Keratinocyte (primary cell): ENCODE measurements at regions not wholly inside any gene's neighbourhood (a gene's known extent, or its start where the extent isn't known, plus 50 kb on each side); places are given as distances from the start of the nearest gene placed in this dataset.

Experiments
- DNase-seq: peaks from one replicate; pipeline ENCODE4 v3.0.0-alpha.2; 2011; ENCODE audit warnings: low read depth, missing footprints, low spot score
- FAIRE-seq: peaks from 2 replicates; lab custom pipeline; 2011; peaks lifted over from hg19 to GRCh38; lab: Jason Lieb, UNC
- H2AFZ ChIP-seq: 2 replicates; pipeline ENCODE4 v1.6.0; 2012; ENCODE audit warnings: low read length, control low read depth, inconsistent platforms; ENCODE audit not compliant: control insufficient read depth
- H3K27ac ChIP-seq: 2 replicates; pipeline ENCODE4 v1.5.1; 2011; ENCODE audit warnings: low read length; ENCODE audit not compliant: control insufficient read depth, insufficient read depth
- H3K27me3 ChIP-seq: 3 replicates; pipeline ENCODE4 v1.6.0; 2011; ENCODE audit warnings: low read length; ENCODE audit not compliant: control insufficient read depth, insufficient read depth; ENCODE audit errors: extremely low read depth
- H3K36me3 ChIP-seq, 2 experiments: 2 replicates in 1 of 2; 3 replicates in 1 of 2; pipeline ENCODE4 v1.5.1; 2011; ENCODE audit warnings: low read length in 2 of 2, mild to moderate bottlenecking in 1 of 2; ENCODE audit not compliant: control insufficient read depth in 2 of 2, insufficient read depth in 2 of 2; ENCODE audit errors: extremely low read depth in 1 of 2
- H3K4me1 ChIP-seq: 3 replicates; pipeline ENCODE4 v1.5.1; 2011; ENCODE audit warnings: low read length; ENCODE audit not compliant: control insufficient read depth, insufficient read depth; ENCODE audit errors: extremely low read depth
- H3K4me2 ChIP-seq: 3 replicates; pipeline ENCODE4 v1.6.0; 2011; ENCODE audit warnings: low read depth, low read length; ENCODE audit not compliant: control insufficient read depth, insufficient read depth; ENCODE audit errors: extremely low read depth
- H3K4me3 ChIP-seq, 3 experiments: fragments of 200-600 bp in 1 of 3; sonication (generic) in 1 of 3; 2 replicates in 2 of 3; 3 replicates in 1 of 3; pipeline ENCODE4 v1.5.1; 2011 to 2016; ENCODE audit warnings: low read length in 3 of 3, mild to moderate bottlenecking in 3 of 3, control low read depth in 2 of 3, inconsistent platforms in 1 of 3, low read depth in 1 of 3, mixed read lengths in 1 of 3, mixed run types in 1 of 3, moderate library complexity in 1 of 3; ENCODE audit not compliant: control insufficient read depth in 2 of 3, insufficient read depth in 2 of 3; ENCODE audit errors: extremely low read depth in 1 of 3
- H3K79me2 ChIP-seq: 2 replicates; pipeline ENCODE4 v1.6.0; 2012; ENCODE audit warnings: low read length; ENCODE audit not compliant: control insufficient read depth, insufficient read depth
- H3K9ac ChIP-seq: 3 replicates; pipeline ENCODE4 v1.6.0; 2011; ENCODE audit warnings: low read length; ENCODE audit not compliant: control insufficient read depth, insufficient read depth; ENCODE audit errors: extremely low read depth
- H3K9me1 ChIP-seq: 3 replicates; pipeline ENCODE4 v1.6.0; 2011; ENCODE audit warnings: low read length; ENCODE audit not compliant: control insufficient read depth, insufficient read depth; ENCODE audit errors: extremely low read depth
- H3K9me3 ChIP-seq: 2 replicates; pipeline ENCODE4 v1.5.1; 2012; ENCODE audit warnings: low read depth, low read length; ENCODE audit not compliant: control insufficient read depth
- H4K20me1 ChIP-seq: 3 replicates; pipeline ENCODE4 v1.6.0; 2011; ENCODE audit warnings: low read length; ENCODE audit not compliant: control insufficient read depth, insufficient read depth; ENCODE audit errors: extremely low read depth
- EZH2 ChIP-seq: IDR thresholded peaks from one replicate; pipeline ENCODE4 v1.6.1; 2012; ENCODE audit warnings: inconsistent platforms, mild to moderate bottlenecking, low read length, moderate library complexity
- dilution Hi-C: fragments of 300-500 bp; cut with MboI; formaldehyde crosslinking; loops from one replicate; pipeline ENCODE4 v1.7.0; 2020; ENCODE audit warnings: low sequenced_read_pairs; ENCODE audit not compliant: extremely low pct_ligation_motif_present
- TF ChIP-seq, protein P1 (sequence below), 3 experiments: IDR thresholded peaks in 1 of 3; conservative IDR thresholded peaks in 1 of 3; optimal IDR thresholded peaks in 1 of 3; 2 replicates in 2 of 3; 3 replicates in 1 of 3; pipeline versions ENCODE3 to v1.5.1; 2011; ENCODE audit warnings: low read length in 3 of 3, mild to moderate bottlenecking in 3 of 3, moderate library complexity in 2 of 3, control low read depth in 1 of 3, inconsistent platforms in 1 of 3; ENCODE audit not compliant: insufficient read depth in 2 of 3; ENCODE audit errors: extremely low read depth in 1 of 3

DNA sequence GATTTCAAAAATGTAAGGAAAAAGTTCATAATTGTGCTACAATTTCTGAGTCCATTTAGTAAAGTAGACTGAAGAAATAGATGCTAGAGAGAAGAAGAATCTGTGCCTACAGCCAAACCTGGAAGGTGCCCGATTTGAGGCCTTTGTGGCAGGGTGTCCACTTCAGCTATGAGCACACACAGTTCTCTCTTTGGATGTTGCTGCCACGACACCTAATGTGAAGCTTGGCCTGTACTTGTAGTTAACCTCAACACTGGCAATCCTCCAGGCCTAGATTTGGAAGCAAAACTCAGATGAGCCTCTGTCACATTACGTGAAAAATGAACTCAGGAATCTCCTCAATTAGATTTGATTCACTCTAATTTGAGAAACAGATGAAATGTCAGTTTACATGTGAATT, 90.1 kb upstream of the LRP1B start:
- no peak overlapping the region for H3K27ac ChIP-seq

GRCh38 chr2:142220239-142220638, 89.4 kb upstream of the LRP1B start:
- Histone ChIP-seq H3K79me2 (no peaks in the 10 kb centered on the region), H3K9me3 (no peaks in the 10 kb centered on the region), H3K9me1 (no peaks in the 10 kb centered on the region), H3K27me3 (no peaks in the 10 kb centered on the region), H4K20me1 (no peaks in the 10 kb centered on the region), H3K4me2 (no peak overlapping the region), H3K4me1 (peaks cover 2% of the 10 kb centered on the region), H3K4me3 (no peak overlapping the region), H3K27ac (no peak overlapping the region), H2AFZ (no peak overlapping the region), H3K9ac (no peak overlapping the region), H3K36me3 (no peaks in the 10 kb centered on the region)
- no peak for TF ChIP-seq EZH2
- TF ChIP-seq, protein P1, sequence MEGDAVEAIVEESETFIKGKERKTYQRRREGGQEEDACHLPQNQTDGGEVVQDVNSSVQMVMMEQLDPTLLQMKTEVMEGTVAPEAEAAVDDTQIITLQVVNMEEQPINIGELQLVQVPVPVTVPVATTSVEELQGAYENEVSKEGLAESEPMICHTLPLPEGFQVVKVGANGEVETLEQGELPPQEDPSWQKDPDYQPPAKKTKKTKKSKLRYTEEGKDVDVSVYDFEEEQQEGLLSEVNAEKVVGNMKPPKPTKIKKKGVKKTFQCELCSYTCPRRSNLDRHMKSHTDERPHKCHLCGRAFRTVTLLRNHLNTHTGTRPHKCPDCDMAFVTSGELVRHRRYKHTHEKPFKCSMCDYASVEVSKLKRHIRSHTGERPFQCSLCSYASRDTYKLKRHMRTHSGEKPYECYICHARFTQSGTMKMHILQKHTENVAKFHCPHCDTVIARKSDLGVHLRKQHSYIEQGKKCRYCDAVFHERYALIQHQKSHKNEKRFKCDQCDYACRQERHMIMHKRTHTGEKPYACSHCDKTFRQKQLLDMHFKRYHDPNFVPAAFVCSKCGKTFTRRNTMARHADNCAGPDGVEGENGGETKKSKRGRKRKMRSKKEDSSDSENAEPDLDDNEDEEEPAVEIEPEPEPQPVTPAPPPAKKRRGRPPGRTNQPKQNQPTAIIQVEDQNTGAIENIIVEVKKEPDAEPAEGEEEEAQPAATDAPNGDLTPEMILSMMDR (optimal IDR thresholded peaks at IDR 0.05 in 1 of 3, IDR thresholded peaks at IDR 0.05 in 1 of 3, conservative IDR thresholded peaks at IDR 0.05 in 1 of 3; ENCODE audit: extremely low read depth in 1 of 3, insufficient read depth in 2 of 3, low read length in 3 of 3) = no peak
- dilution Hi-C loops = no loop called here
- no peak for DNase-seq
- FAIRE-seq = no peak

More for the DNA sequence above, 90.1 kb upstream of the LRP1B start:
- Histone ChIP-seq H3K4me2 (no peak overlapping the region), H4K20me1 (no peaks in the 10 kb centered on the region), H3K27me3 (no peaks in the 10 kb centered on the region), H3K4me3 (no peak overlapping the region), H3K9me3 (no peaks in the 10 kb centered on the region), H2AFZ (peak overlapping the region; percentile 21), H3K79me2 (no peaks in the 10 kb centered on the region), H3K4me1 (peaks cover 2% of the 10 kb centered on the region), H3K9ac (no peak overlapping the region), H3K36me3 (no peaks in the 10 kb centered on the region), H3K9me1 (no peaks in the 10 kb centered on the region)
- peak; percentile 88 for FAIRE-seq
- no peak for TF ChIP-seq EZH2
- TF ChIP-seq, protein P1 (optimal IDR thresholded peaks at IDR 0.05 in 1 of 3, IDR thresholded peaks at IDR 0.05 in 1 of 3, conservative IDR thresholded peaks at IDR 0.05 in 1 of 3; ENCODE audit: extremely low read depth in 1 of 3, insufficient read depth in 2 of 3, low read length in 3 of 3) = no peak
- dilution Hi-C loops = no loop called here
- DNase-seq = no peak
